ENCODE measurements at regions not wholly inside any gene's neighbourhood (a gene's known extent, or its start where the extent isn't known, plus 50 kb on each side); places are given as distances from the start of the nearest gene placed in this dataset. TPM values are rescaled to one million over a fixed set of nuclear protein-coding genes. Genes with fewer than 3 reads are reported as not detected.

DNA sequence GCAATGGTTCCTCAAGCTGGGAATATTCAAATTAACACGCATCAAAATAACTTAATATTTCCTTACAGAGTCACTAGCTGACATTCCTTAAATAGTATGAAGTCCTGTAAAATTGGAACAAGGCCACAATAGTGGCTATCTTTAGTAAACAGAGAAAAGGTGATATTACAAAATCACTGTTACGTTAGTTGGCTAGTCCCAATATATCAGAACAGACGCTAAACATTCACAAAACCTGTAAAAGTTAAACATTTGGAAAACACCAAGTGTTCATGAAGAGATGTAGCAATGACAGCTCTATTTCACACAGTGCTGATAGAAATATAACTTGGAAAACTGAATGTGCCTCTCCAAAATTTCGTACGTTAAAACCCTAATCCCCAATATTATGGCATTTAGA lies 61.0 kb upstream of the FAM47C start:
- Histone ChIP-seq H3K4me1 (ENCODE audit: insufficient read depth) (no peaks in the 10 kb centered on the region), H3K9me2 (replicated peaks; ENCODE audit: insufficient read depth) (no peaks in the 10 kb centered on the region), H3K27me3 (no peaks in the 10 kb centered on the region), H2AFZ (no peak overlapping the region), H3K27ac (no peak overlapping the region), H3K79me2 (no peaks in the 10 kb centered on the region), H3K4me2 (no peak overlapping the region), H3K9me3 (ENCODE audit: low read depth) (no peaks in the 10 kb centered on the region), H3K4me3 (no peak overlapping the region), H4K20me1 (ENCODE audit: insufficient read depth, poor library complexity, severe bottlenecking) (no peaks in the 10 kb centered on the region), H3K36me3 (replicated peaks; ENCODE audit: insufficient read depth, low read depth) (no peaks in the 10 kb centered on the region)
- TF ChIP-seq EZH2 (IDR thresholded peaks at IDR 0.05; ENCODE audit: borderline replicate concordance) (no peak), CTCF (IDR thresholded peaks at IDR 0.05; ENCODE audit: poor library complexity) (no peak), EZH2phosphoT487 (IDR thresholded peaks at IDR 0.05; ENCODE audit: low read depth, severe bottlenecking, unreplicated experiment) (no peak)
- DNase-seq (ENCODE audit: low spot score) = no peak
- WGBS (ENCODE audit: low lambda C conversion rate, missing lambda C conversion rate) = 90% methylated on average over 5 of the region's 5 CpGs

- Histone ChIP-seq H3K4me1 (ENCODE audit: insufficient read depth) (no peaks in the 10 kb centered on the region), H3K36me3 (replicated peaks; ENCODE audit: insufficient read depth, low read depth) (no peaks in the 10 kb centered on the region), H3K79me2 (no peaks in the 10 kb centered on the region), H2AFZ (no peak overlapping the region), H3K27ac (no peak overlapping the region), H3K27me3 (no peaks in the 10 kb centered on the region), H3K4me3 (no peak overlapping the region), H3K9me3 (ENCODE audit: low read depth) (no peaks in the 10 kb centered on the region), H4K20me1 (ENCODE audit: insufficient read depth, poor library complexity, severe bottlenecking) (no peaks in the 10 kb centered on the region), H3K4me2 (no peak overlapping the region), H3K9me2 (replicated peaks; ENCODE audit: insufficient read depth) (no peaks in the 10 kb centered on the region)
- no peak for DNase-seq (ENCODE audit: low spot score)
- 30% methylated on average over 4 of the region's 4 CpGs for WGBS (ENCODE audit: low lambda C conversion rate, missing lambda C conversion rate)
- TF ChIP-seq EZH2 (IDR thresholded peaks at IDR 0.05; ENCODE audit: borderline replicate concordance) (no peak), EZH2phosphoT487 (IDR thresholded peaks at IDR 0.05; ENCODE audit: low read depth, severe bottlenecking, unreplicated experiment) (no peak), CTCF (IDR thresholded peaks at IDR 0.05; ENCODE audit: poor library complexity) (no peak)
Measured at GRCh38 chrX:36950495-36951253, 57.5 kb upstream of the FAM47C start.

DNA sequence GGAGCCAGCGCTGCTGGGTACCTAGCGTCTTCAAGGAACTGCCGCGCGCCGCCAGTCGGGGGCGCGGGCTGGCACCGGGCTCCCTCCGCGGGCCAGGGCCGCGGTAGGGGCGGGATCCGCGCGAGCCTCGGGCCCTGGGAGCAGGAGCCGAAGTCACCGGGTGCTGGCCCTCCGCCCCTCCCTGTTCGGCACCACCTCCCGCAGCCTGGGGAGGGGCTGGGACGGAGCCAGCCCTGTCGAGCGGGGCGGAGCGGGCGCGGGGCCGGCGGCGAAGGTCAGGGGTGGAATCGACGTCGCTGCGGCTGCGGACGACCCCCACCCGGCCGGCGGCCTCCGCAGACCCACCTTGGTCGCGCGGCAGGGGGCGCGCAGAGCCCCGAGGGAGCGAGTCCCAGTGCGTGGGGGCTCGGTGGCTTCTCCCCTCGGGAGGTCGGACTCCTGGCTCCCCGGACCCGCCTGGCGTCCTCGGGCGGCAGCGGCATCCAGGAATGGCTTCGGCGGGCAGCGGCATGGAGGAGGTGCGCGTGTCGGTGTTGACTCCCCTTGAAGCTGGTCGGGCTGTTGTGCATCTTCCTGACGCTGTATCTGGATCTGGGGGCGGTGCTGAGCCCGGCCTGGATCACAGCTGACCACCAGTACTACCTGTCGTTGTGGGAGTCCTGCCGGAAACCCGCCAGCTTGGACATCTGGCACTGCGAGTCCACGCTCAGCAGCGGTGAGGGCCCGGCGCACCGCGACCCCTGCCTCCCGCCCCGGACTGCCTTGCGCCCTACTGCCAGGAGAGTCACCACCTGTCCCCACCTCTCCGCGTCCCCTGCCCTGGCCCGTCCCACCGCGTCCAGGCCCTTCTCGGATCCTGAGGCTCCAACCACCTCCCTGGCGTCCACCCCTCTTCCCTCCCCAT lies 50.5 kb upstream of the FAM47C start:
- peak overlapping the region; percentile 55 for H3K4me3 ChIP-seq
- no peaks in the 10 kb centered on the region for H3K4me1 ChIP-seq (ENCODE audit: insufficient read depth)
- H3K27ac ChIP-seq = no peak overlapping the region
- H3K36me3 ChIP-seq (replicated peaks; ENCODE audit: insufficient read depth, low read depth) = no peaks in the 10 kb centered on the region
- TF ChIP-seq EZH2 (IDR thresholded peaks at IDR 0.05; ENCODE audit: borderline replicate concordance) (peak; percentile 41), CTCF (IDR thresholded peaks at IDR 0.05; ENCODE audit: poor library complexity) (peak; percentile 28), EZH2phosphoT487 (IDR thresholded peaks at IDR 0.05; ENCODE audit: low read depth, severe bottlenecking, unreplicated experiment) (no peak)
- H3K4me2 ChIP-seq = peak overlapping the region; percentile 96
- H2AFZ ChIP-seq = peak overlapping the region; percentile 96
- H3K27me3 ChIP-seq = peaks cover 14% of the 10 kb centered on the region
- DNase-seq (ENCODE audit: low spot score) = peak; percentile 70
- H3K79me2 ChIP-seq = no peaks in the 10 kb centered on the region
- H4K20me1 ChIP-seq (ENCODE audit: insufficient read depth, poor library complexity, severe bottlenecking) = no peaks in the 10 kb centered on the region
- WGBS (ENCODE audit: low lambda C conversion rate, missing lambda C conversion rate) = 1% methylated on average over 54 of the region's 91 CpGs
- no peaks in the 10 kb centered on the region for H3K9me3 ChIP-seq (ENCODE audit: low read depth)
- no peaks in the 10 kb centered on the region for H3K9me2 ChIP-seq (replicated peaks; ENCODE audit: insufficient read depth)

Small RNA genes lying in the stretch of these regions (small RNA-seq; reads per million reads assigned to genes)
- gene BX842568.4 = not detected
